HCT116 (cell line): ENCODE measurements at regions not wholly inside any gene's neighbourhood (a gene's known extent, or its start where the extent isn't known, plus 50 kb on each side); places are given as distances from the start of the nearest gene placed in this dataset.

Experiments
- ATAC-seq: fragments of 200-7000 bp; cut with Tn5 transposase; 2 replicates; pipeline ENCODE4 v1.9.1; 2020; ENCODE audit warnings: mild to moderate bottlenecking, moderate library complexity
- BruUV-seq: library from RNA; stranded (reverse); fragments of 400-500 nt; replicated peaks from 2 replicates; lab custom pipeline; 2021; lab: Mats Ljungman, UMichigan
- CTCF ChIA-PET: fragments of 300-600 bp; sonication (Branson Sonifier 250); formaldehyde crosslinking; loops from one replicate; lab custom pipeline; 2021; ENCODE audit warnings: antibody characterized with exemption; lab: Charles Lee
- POLR2A ChIA-PET: fragments of 300-600, 350-600 bp; sonication (Branson Sonifier 250); formaldehyde crosslinking; loops from one replicate; lab custom pipeline; 2021; ENCODE audit warnings: antibody characterized with exemption; lab: Charles Lee
- RAD21 ChIA-PET, 2 experiments: fragments of 300-600 bp; sonication (Branson Sonifier 250); formaldehyde crosslinking; loops; one replicate each; lab custom pipeline; 2023; ENCODE audit warnings: low total read pairs in 2 of 2; ENCODE audit not compliant: uncharacterized antibody in 2 of 2, unreplicated experiment in 2 of 2, low non-redundant PET in 1 of 2; lab: Charles Lee
- DNase-seq: peaks from one replicate; pipeline ENCODE4 v3.0.0-alpha.2; 2010; ENCODE audit warnings: low read depth, low spot score
- H2AFZ ChIP-seq: fragments of 200-600 bp; shearing (Covaris generic), sonication (generic); 2 replicates; pipeline ENCODE4 v1.6.1; 2017; ENCODE audit warnings: low read depth, mixed run types, mixed read lengths, antibody characterized with exemption, low read length; ENCODE audit not compliant: poor library complexity, severe bottlenecking
- H3K27ac ChIP-seq: 2 replicates; pipeline ENCODE4 v1.5.1; 2012; ENCODE audit warnings: low read depth, low read length
- H3K27me3 ChIP-seq: fragments of 200-600 bp; sonication (generic); 2 replicates; pipeline ENCODE4 v1.6.1; 2016; ENCODE audit warnings: mixed run types, low read length, mixed read lengths; ENCODE audit not compliant: insufficient read depth
- H3K36me3 ChIP-seq, 2 experiments: fragments of 200-500 bp in 1 of 2; fragments of 200-600 bp in 1 of 2; sonication (Bioruptor generic) in 1 of 2; sonication (generic) in 1 of 2; 2 replicates each; pipeline versions ENCODE4 v1.5.1 to v1.6.1; 2014 to 2016; ENCODE audit warnings: low read length in 2 of 2, inconsistent platforms in 1 of 2, mixed read lengths in 1 of 2, mixed run types in 1 of 2; ENCODE audit not compliant: insufficient read depth in 2 of 2, control insufficient read depth in 1 of 2
- H3K4me1 ChIP-seq, 2 experiments: fragments of 200-600 bp in 1 of 2; sonication (generic) in 1 of 2; 2 replicates each; pipeline versions ENCODE4 v1.5.1 to v1.6.1; 2012 to 2017; ENCODE audit warnings: low read length in 2 of 2, inconsistent platforms in 1 of 2, mild to moderate bottlenecking in 1 of 2, mixed read lengths in 1 of 2, mixed run types in 1 of 2, moderate library complexity in 1 of 2; ENCODE audit not compliant: insufficient read depth in 2 of 2, control insufficient read depth in 1 of 2
- H3K4me2 ChIP-seq: fragments of 200-600 bp; sonication (generic); 2 replicates; pipeline ENCODE4 v1.6.1; 2017; ENCODE audit warnings: mixed run types, low read length, mixed read lengths
- H3K4me3 ChIP-seq, 2 experiments: fragments of 200-600 bp in 1 of 2; sonication (generic) in 1 of 2; replicated peaks in 1 of 2; 2 replicates each; pipeline ENCODE4 v1.5.1; 2011 to 2016; ENCODE audit warnings: low read length in 2 of 2, control low read depth in 1 of 2, low read depth in 1 of 2, mild to moderate bottlenecking in 1 of 2, mixed read lengths in 1 of 2, mixed run types in 1 of 2
- H3K79me2 ChIP-seq: fragments of 200-600 bp; sonication (generic); 2 replicates; pipeline ENCODE4 v1.6.1; 2017; ENCODE audit warnings: mild to moderate bottlenecking, mixed run types, low read length, moderate library complexity, mixed read lengths; ENCODE audit not compliant: insufficient read depth
- H3K9ac ChIP-seq: fragments of 200-600 bp; sonication (generic); 2 replicates; pipeline ENCODE4 v1.6.1; 2016; ENCODE audit warnings: low read length, mixed read lengths
- H3K9me2 ChIP-seq: fragments of 200-600 bp; sonication (generic), shearing (Covaris generic); 2 replicates; pipeline ENCODE4 v1.6.1; 2017; ENCODE audit warnings: mixed run types, mild to moderate bottlenecking, moderate library complexity; ENCODE audit not compliant: insufficient read depth
- H3K9me3 ChIP-seq, 2 experiments: fragments of 200-500 bp in 1 of 2; fragments of 200-600 bp in 1 of 2; sonication (Bioruptor generic) in 1 of 2; sonication (generic) in 1 of 2; 2 replicates each; pipeline ENCODE4 v1.6.1; 2014 to 2017; ENCODE audit warnings: low read length in 2 of 2, mixed read lengths in 2 of 2, inconsistent platforms in 1 of 2, low read depth in 1 of 2, mild to moderate bottlenecking in 1 of 2, mixed run types in 1 of 2, moderate library complexity in 1 of 2; ENCODE audit not compliant: control insufficient read depth in 1 of 2, insufficient read depth in 1 of 2
- H4K20me1 ChIP-seq: fragments of 200-600 bp; sonication (generic), shearing (Covaris generic); 2 replicates; pipeline ENCODE4 v1.6.1; 2017; ENCODE audit warnings: mixed run types, mild to moderate bottlenecking, moderate library complexity; ENCODE audit not compliant: insufficient read depth
- ELF1 ChIP-seq: IDR thresholded peaks from 2 replicates; pipeline ENCODE4 v1.6.1; 2012; ENCODE audit warnings: low read depth, borderline replicate concordance
- FOSL1 ChIP-seq: IDR thresholded peaks from 2 replicates; pipeline ENCODE4 v1.6.1; 2012; ENCODE audit warnings: low read depth
- JUND ChIP-seq: IDR thresholded peaks from 2 replicates; pipeline ENCODE4 v1.6.1; 2012
- POLR2AphosphoS5 ChIP-seq: IDR thresholded peaks from 2 replicates; pipeline ENCODE4 v1.6.1; 2011; ENCODE audit warnings: mild to moderate bottlenecking, low read depth, low read length, moderate library complexity
- RAD21 ChIP-seq: IDR thresholded peaks from 2 replicates; pipeline ENCODE4 v1.6.1; 2012; ENCODE audit warnings: low read depth, mild to moderate bottlenecking
- SP1 ChIP-seq: IDR thresholded peaks from 2 replicates; pipeline ENCODE4 v1.6.1; 2012; ENCODE audit warnings: low read depth
- SRF ChIP-seq: IDR thresholded peaks from 2 replicates; pipeline ENCODE4 v1.6.1; 2012; ENCODE audit warnings: low read depth
- TCF7L2 ChIP-seq: IDR thresholded peaks from 2 replicates; pipeline ENCODE4 v1.7.0; 2011; ENCODE audit warnings: borderline replicate concordance, inconsistent platforms; ENCODE audit not compliant: insufficient read depth, insufficient read length; ENCODE audit errors: extremely low read depth
- YY1 ChIP-seq: IDR thresholded peaks from 2 replicates; pipeline ENCODE4 v1.6.1; 2011; ENCODE audit warnings: low read length, low read depth, moderate library complexity, mild to moderate bottlenecking; ENCODE audit not compliant: insufficient replicate concordance; ENCODE audit errors: extremely low read depth
- ZFX ChIP-seq: fragments of 450-650 bp; IDR thresholded peaks from 2 replicates; pipeline ENCODE4 v1.6.1; 2017
- ZNF274 ChIP-seq: fragments of 200-500 bp; sonication (Bioruptor generic); IDR thresholded peaks from 2 replicates; pipeline ENCODE4 v1.6.1; 2014; ENCODE audit warnings: mild to moderate bottlenecking, low read depth, low read length, inconsistent platforms
- intact Hi-C: fragments of 100-400 bp; cut with micrococcal nuclease; formaldehyde crosslinking; loops from 2 replicates; pipeline ENCODE4 v1.10.0; 2022
- TF ChIP-seq, protein P1 (sequence below): IDR thresholded peaks from 2 replicates; pipeline ENCODE4 v1.6.1; 2012
- TF ChIP-seq, protein P2 (sequence below): IDR thresholded peaks from 2 replicates; pipeline ENCODE4 v1.6.1; 2012; ENCODE audit warnings: low read depth

DNA sequence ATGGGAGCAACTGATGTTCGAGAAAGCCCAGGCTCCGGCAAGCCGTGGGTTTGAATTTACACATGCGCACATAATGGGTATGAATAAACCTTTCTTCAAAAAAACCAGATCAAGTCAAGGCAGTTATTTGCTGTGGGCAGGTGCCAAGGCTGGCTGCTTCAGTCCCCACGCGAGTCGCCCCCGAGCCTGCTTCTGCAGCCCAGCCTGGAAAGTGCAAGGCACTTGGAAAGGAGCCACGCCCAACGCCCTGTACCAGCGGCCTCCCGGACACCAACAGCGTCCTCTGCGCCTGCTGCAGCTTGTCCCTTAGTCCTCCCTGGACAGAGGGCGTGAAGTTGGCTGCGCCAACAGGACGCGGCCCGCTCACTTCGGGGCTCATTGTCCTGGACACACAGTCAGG, 68.9 kb downstream of the KLF15 start:
- Histone ChIP-seq H3K27ac (no peak overlapping the region), H3K4me1 (peaks cover 15 to 39% of the 10 kb centered on the region in 2 experiments), H3K79me2 (no peaks in the 10 kb centered on the region)
- BruUV-seq: no TSS peak
- RAD21 ChIA-PET: no interaction called here
- TF ChIP-seq ZFX: no peak
- TF ChIP-seq TCF7L2: no peak
- no peak for TF ChIP-seq JUND
- no peak for TF ChIP-seq ELF1
- TF ChIP-seq RAD21: no peak
- TF ChIP-seq, all 23 proteins: peak for 0
- ATAC-seq (no peak), DNase-seq (no peak)
- no peaks in the 10 kb centered on the region for H3K9me2 ChIP-seq
- ChIA-PET CTCF (no interaction called here), POLR2A (no interaction called here)
- no peaks in the 10 kb centered on the region for H3K36me3 ChIP-seq
- no peaks in the 10 kb centered on the region for H3K27me3 ChIP-seq
- intact Hi-C loops: no loop called here
- no peak overlapping the region for H2AFZ ChIP-seq
- H4K20me1 ChIP-seq: no peaks in the 10 kb centered on the region
- no peak overlapping the region for H3K9ac ChIP-seq
- no peaks in the 10 kb centered on the region for H3K9me3 ChIP-seq
- no peak overlapping the region for H3K4me2 ChIP-seq
- H3K4me3 ChIP-seq: no peak overlapping the region

DNA sequence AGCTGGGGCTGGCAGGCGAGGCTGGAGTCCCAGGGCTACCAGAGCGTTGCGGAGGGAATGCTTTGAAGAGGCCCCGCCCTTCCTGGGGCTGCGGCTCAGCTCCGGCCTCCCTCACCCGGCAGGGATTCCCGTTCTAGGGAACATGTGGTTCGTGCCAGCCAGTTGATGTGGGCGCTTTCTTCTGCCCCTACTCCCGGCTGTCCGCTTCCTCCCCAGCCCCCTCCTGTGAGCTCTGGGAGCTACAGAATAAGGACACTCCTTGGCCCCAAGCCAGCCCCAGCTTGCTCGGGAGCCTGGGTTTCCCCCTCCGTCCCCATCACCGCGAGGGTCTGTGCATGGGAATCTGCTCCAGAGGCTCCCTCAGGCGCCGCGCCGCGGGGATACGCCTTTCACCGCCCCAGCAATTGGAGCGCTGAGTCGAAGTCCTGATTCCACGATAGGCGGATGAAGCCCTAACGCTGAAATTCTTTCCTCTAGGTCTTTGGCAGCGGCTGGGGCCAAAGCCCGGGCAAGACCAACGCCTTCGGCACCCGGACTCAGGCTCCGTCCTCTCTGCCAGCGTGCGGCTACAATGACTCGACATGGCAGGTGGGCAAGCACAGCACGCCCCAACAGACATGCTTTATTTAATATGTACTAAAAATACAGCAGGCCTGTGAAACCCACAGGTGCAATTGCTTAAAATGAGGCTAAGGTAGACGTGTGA, 69.5 kb downstream of the KLF15 start:
- no TSS peak for BruUV-seq
- peaks cover 15 to 39% of the 10 kb centered on the region in 2 experiments for H3K4me1 ChIP-seq
- peak overlapping the region; percentile 8 to 43; a peak in 3 of 4 replicates for H3K4me3 ChIP-seq
- ChIA-PET POLR2A (interaction anchor here (0.6 kb wide), 1 partner anchor 8 kb away, joined by 3 read pairs; no protein-coding TSS in a partner anchor), CTCF (no interaction called here), RAD21 (interaction anchor here in 1 of 2 experiments (0.6 kb wide), 1 partner anchor 1288 kb away, joined by 3 read pairs; no protein-coding TSS in a partner anchor)
- TF ChIP-seq YY1 (no peak), TCF7L2 (peak; percentile 89), SRF (no peak), FOSL1 (no peak), POLR2AphosphoS5 (0 out of 2 replicates have a peak, but pooled peaks have one; percentile 34), ZNF274 (no peak), SP1 (no peak), RAD21 (no peak)
- TF ChIP-seq, protein P1, sequence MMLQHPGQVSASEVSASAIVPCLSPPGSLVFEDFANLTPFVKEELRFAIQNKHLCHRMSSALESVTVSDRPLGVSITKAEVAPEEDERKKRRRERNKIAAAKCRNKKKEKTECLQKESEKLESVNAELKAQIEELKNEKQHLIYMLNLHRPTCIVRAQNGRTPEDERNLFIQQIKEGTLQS: no peak
- TF ChIP-seq, protein P2, sequence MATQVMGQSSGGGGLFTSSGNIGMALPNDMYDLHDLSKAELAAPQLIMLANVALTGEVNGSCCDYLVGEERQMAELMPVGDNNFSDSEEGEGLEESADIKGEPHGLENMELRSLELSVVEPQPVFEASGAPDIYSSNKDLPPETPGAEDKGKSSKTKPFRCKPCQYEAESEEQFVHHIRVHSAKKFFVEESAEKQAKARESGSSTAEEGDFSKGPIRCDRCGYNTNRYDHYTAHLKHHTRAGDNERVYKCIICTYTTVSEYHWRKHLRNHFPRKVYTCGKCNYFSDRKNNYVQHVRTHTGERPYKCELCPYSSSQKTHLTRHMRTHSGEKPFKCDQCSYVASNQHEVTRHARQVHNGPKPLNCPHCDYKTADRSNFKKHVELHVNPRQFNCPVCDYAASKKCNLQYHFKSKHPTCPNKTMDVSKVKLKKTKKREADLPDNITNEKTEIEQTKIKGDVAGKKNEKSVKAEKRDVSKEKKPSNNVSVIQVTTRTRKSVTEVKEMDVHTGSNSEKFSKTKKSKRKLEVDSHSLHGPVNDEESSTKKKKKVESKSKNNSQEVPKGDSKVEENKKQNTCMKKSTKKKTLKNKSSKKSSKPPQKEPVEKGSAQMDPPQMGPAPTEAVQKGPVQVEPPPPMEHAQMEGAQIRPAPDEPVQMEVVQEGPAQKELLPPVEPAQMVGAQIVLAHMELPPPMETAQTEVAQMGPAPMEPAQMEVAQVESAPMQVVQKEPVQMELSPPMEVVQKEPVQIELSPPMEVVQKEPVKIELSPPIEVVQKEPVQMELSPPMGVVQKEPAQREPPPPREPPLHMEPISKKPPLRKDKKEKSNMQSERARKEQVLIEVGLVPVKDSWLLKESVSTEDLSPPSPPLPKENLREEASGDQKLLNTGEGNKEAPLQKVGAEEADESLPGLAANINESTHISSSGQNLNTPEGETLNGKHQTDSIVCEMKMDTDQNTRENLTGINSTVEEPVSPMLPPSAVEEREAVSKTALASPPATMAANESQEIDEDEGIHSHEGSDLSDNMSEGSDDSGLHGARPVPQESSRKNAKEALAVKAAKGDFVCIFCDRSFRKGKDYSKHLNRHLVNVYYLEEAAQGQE: no peak
- no peaks in the 10 kb centered on the region for H3K79me2 ChIP-seq
- ATAC-seq: peak; percentile 87
- no peak overlapping the region; the same call in 1 of the 2 replicates for H3K27ac ChIP-seq
- peak overlapping the region; percentile 77 for H2AFZ ChIP-seq
- peak overlapping the region; percentile 76 for H3K4me2 ChIP-seq
- H3K9ac ChIP-seq: peak overlapping the region; percentile 41
- no peaks in the 10 kb centered on the region for H3K27me3 ChIP-seq
- peak; percentile 21 for DNase-seq
- H3K36me3 ChIP-seq: no peaks in the 10 kb centered on the region
- no peaks in the 10 kb centered on the region for H4K20me1 ChIP-seq
- no peaks in the 10 kb centered on the region for H3K9me2 ChIP-seq
- H3K9me3 ChIP-seq: no peaks in the 10 kb centered on the region
- intact Hi-C loops: no loop called here
